H1 (cell line): ENCODE measurements at regions not wholly inside any gene's neighbourhood (a gene's known extent, or its start where the extent isn't known, plus 50 kb on each side); places are given as distances from the start of the nearest gene placed in this dataset.

Experiments
- BACH1 ChIP-seq: IDR thresholded peaks from 2 replicates; pipeline ENCODE4 v1.6.1; 2012; ENCODE audit warnings: low read length, improper control_type of control experiment
- BCL11A ChIP-seq, 2 experiments: IDR thresholded peaks; one replicate each; pipeline ENCODE4 v1.6.1; 2011; ENCODE audit warnings: low read depth in 2 of 2, low read length in 2 of 2, mild to moderate bottlenecking in 2 of 2
- CHD7 ChIP-seq: fragments of 300-600 bp; sonication (generic); IDR thresholded peaks from 2 replicates; pipeline ENCODE4 v1.7.1; 2012; ENCODE audit warnings: low read length, moderate library complexity, mild to moderate bottlenecking, inconsistent platforms; ENCODE audit not compliant: insufficient replicate concordance
- EGR1 ChIP-seq: IDR thresholded peaks from 2 replicates; pipeline ENCODE4 v1.6.1; 2011; ENCODE audit warnings: low read depth, low read length, borderline replicate concordance
- EZH2 ChIP-seq: fragments of 200-600 bp; sonication (generic); IDR thresholded peaks from 2 replicates; pipeline ENCODE4 v1.7.1; 2012; ENCODE audit warnings: low read depth, mild to moderate bottlenecking, moderate library complexity, low read length, inconsistent platforms; ENCODE audit not compliant: severe bottlenecking
- HDAC6 ChIP-seq: IDR thresholded peaks from one replicate; pipeline ENCODE4 v1.7.1; 2012; ENCODE audit warnings: low read depth, mild to moderate bottlenecking, inconsistent platforms, low read length, moderate library complexity
- KDM1A ChIP-seq: fragments of 200-600, 300-600 bp; sonication (generic); IDR thresholded peaks from 2 replicates; pipeline ENCODE4 v1.7.1; 2016; ENCODE audit warnings: mild to moderate bottlenecking, low read length, borderline replicate concordance
- POLR2A ChIP-seq, 2 experiments: IDR thresholded peaks; 1 replicate in 1 of 2; 2 replicates in 1 of 2; pipeline ENCODE4 v1.6.1; 2011; ENCODE audit warnings: low read depth in 2 of 2, low read length in 2 of 2, mild to moderate bottlenecking in 2 of 2; ENCODE audit errors: control extremely low read depth in 1 of 2
- TAF7 ChIP-seq: optimal IDR thresholded peaks from 2 replicates; pipeline ENCODE3; 2011; ENCODE audit warnings: low read depth, mild to moderate bottlenecking, inconsistent platforms, low read length, moderate library complexity, borderline replicate concordance
- USF2 ChIP-seq: IDR thresholded peaks from 2 replicates; pipeline ENCODE4 v1.6.1; 2011; ENCODE audit warnings: low read length, improper control_type of control experiment
- ZNF274 ChIP-seq: IDR thresholded peaks from 2 replicates; pipeline ENCODE4 v1.7.0; 2012; ENCODE audit warnings: low read length, borderline replicate concordance; ENCODE audit errors: extremely low read depth

- no peak for TF ChIP-seq CHD7
- TF ChIP-seq EZH2 = no peak
- TF ChIP-seq EGR1 = no peak
- no peak for TF ChIP-seq TAF7
- no peak for TF ChIP-seq KDM1A
- TF ChIP-seq HDAC6 = no peak
- TF ChIP-seq ZNF274 = no peak
- TF ChIP-seq BACH1 = no peak
- no peak for TF ChIP-seq POLR2A (IDR thresholded peaks at IDR 0.05; ENCODE audit: control extremely low read depth in 1 of 2, low read depth in 2 of 2, low read length in 2 of 2)
- no peak for TF ChIP-seq BCL11A (IDR thresholded peaks at IDR 0.05; ENCODE audit: low read depth in 2 of 2, low read length in 2 of 2)
- no peak for TF ChIP-seq USF2
Observed at GRCh38 chr2:163028807-163029206, 190.2 kb upstream of the KCNH7 start (continued).
